IMR-90 (cell line): ENCODE measurements at regions not wholly inside any gene's neighbourhood (a gene's known extent, or its start where the extent isn't known, plus 50 kb on each side); places are given as distances from the start of the nearest gene placed in this dataset.

Experiments used
- ATAC-seq: fragments of 200-7000 bp; cut with Tn5 transposase; 2 replicates; pipeline ENCODE4 v1.9.1; 2020; ENCODE audit warnings: low read depth, mild to moderate bottlenecking, moderate library complexity
- BruUV-seq: library from RNA; stranded (reverse); fragments of 400-500 nt; replicated peaks from 2 replicates; lab custom pipeline; 2021; lab: Mats Ljungman, UMichigan
- CTCF ChIA-PET: fragments of 300-600 bp; formaldehyde crosslinking; extraction: SDS; loops from one replicate; lab custom pipeline; 2021; ENCODE audit warnings: antibody characterized with exemption; lab: Yijun Ruan, JAX
- POLR2A ChIA-PET: fragments of 300-600 bp; sonication (Branson Sonifier 250); formaldehyde crosslinking; loops from one replicate; lab custom pipeline; 2022; ENCODE audit warnings: antibody characterized with exemption; ENCODE audit not compliant: unreplicated experiment; lab: Charles Lee
- DNase-seq: peaks from one replicate; pipeline ENCODE4 v3.0.0; 2013
- H2AFZ ChIP-seq: replicated peaks from 2 replicates; pipeline ENCODE3; 2013; ENCODE audit warnings: low read length, mild to moderate bottlenecking; ENCODE audit not compliant: poor library complexity
- H2AK5ac ChIP-seq: 2 replicates; pipeline ENCODE4 v1.6.1; 2013; ENCODE audit warnings: low read depth, low read length, inconsistent platforms
- H2AK9ac ChIP-seq: replicated peaks from 2 replicates; pipeline ENCODE3; 2013; ENCODE audit warnings: mild to moderate bottlenecking, low read depth, low read length, moderate library complexity; ENCODE audit not compliant: poor library complexity
- H2BK120ac ChIP-seq: 2 replicates; pipeline ENCODE4 v1.6.1; 2013; ENCODE audit warnings: low read depth, low read length, inconsistent platforms
- H2BK15ac ChIP-seq: 3 replicates; pipeline ENCODE4 v1.6.1; 2013; ENCODE audit warnings: low read depth, low read length, inconsistent platforms
- H2BK20ac ChIP-seq: 2 replicates; pipeline ENCODE4 v1.6.1; 2013; ENCODE audit warnings: low read depth, mild to moderate bottlenecking, inconsistent platforms, low read length, moderate library complexity
- H2BK5ac ChIP-seq: 2 replicates; pipeline ENCODE4 v1.6.1; 2013; ENCODE audit warnings: mild to moderate bottlenecking, low read depth, low read length, inconsistent platforms; ENCODE audit not compliant: poor library complexity, severe bottlenecking
- H3K14ac ChIP-seq: replicated peaks from 2 replicates; pipeline ENCODE4 v1.6.1; 2013; ENCODE audit warnings: low read depth, low read length, inconsistent platforms
- H3K18ac ChIP-seq: 2 replicates; pipeline ENCODE4 v1.6.1; 2013; ENCODE audit warnings: low read depth, low read length, control low read depth
- H3K23ac ChIP-seq: 2 replicates; pipeline ENCODE4 v1.6.1; 2013; ENCODE audit warnings: low read depth, low read length, inconsistent platforms
- H3K27ac ChIP-seq: 2 replicates; pipeline ENCODE4 v1.5.1; 2013; ENCODE audit warnings: mild to moderate bottlenecking, control low read depth, low read length; ENCODE audit not compliant: insufficient read depth
- H3K27me3 ChIP-seq: 2 replicates; pipeline ENCODE4 v1.6.1; 2013; ENCODE audit warnings: low read length; ENCODE audit not compliant: control insufficient read depth, insufficient read depth
- H3K36me3 ChIP-seq: 2 replicates; pipeline ENCODE4 v1.6.1; 2013; ENCODE audit warnings: low read length, mixed read lengths; ENCODE audit not compliant: control insufficient read depth, insufficient read depth
- H3K4ac ChIP-seq: 2 replicates; pipeline ENCODE4 v1.6.1; 2013; ENCODE audit warnings: low read depth, low read length, inconsistent platforms
- H3K4me1 ChIP-seq: 2 replicates; pipeline ENCODE4 v1.6.1; 2013; ENCODE audit warnings: low read length, mixed read lengths; ENCODE audit not compliant: control insufficient read depth, insufficient read depth
- H3K4me2 ChIP-seq: 2 replicates; pipeline ENCODE4 v1.6.1; 2013; ENCODE audit warnings: low read depth, mild to moderate bottlenecking, control low read depth, low read length, moderate library complexity
- H3K4me3 ChIP-seq: 2 replicates; pipeline ENCODE4 v1.5.1; 2013; ENCODE audit warnings: low read depth, mild to moderate bottlenecking, control low read depth, low read length, moderate library complexity; ENCODE audit not compliant: insufficient read depth
- H3K56ac ChIP-seq: 2 replicates; pipeline ENCODE4 v1.6.1; 2013; ENCODE audit warnings: low read length, inconsistent platforms; ENCODE audit not compliant: insufficient read depth; ENCODE audit errors: extremely low read depth
- H3K79me1 ChIP-seq, 2 experiments: 2 replicates each; pipeline ENCODE4 v1.6.1; 2013; ENCODE audit warnings: low read length in 2 of 2, inconsistent platforms in 1 of 2, low read depth in 1 of 2
- H3K9ac ChIP-seq: 2 replicates; pipeline ENCODE4 v1.6.1; 2013; ENCODE audit warnings: low read depth, low read length, control low read depth
- H3K9me1 ChIP-seq: 2 replicates; pipeline ENCODE4 v1.6.1; 2013; ENCODE audit warnings: low read length, inconsistent platforms; ENCODE audit not compliant: insufficient read depth
- H3K9me3 ChIP-seq: 2 replicates; pipeline ENCODE4 v1.6.1; 2013; ENCODE audit warnings: low read length; ENCODE audit not compliant: control insufficient read depth, insufficient read depth
- H4K20me1 ChIP-seq: 2 replicates; pipeline ENCODE4 v1.6.1; 2013; ENCODE audit warnings: low read length, inconsistent platforms; ENCODE audit not compliant: insufficient read depth
- H4K5ac ChIP-seq: 2 replicates; pipeline ENCODE4 v1.6.1; 2013; ENCODE audit warnings: mild to moderate bottlenecking, low read depth, low read length, control low read depth
- H4K8ac ChIP-seq, 2 experiments: 2 replicates each; pipeline ENCODE4 v1.6.1; 2013; ENCODE audit warnings: low read depth in 2 of 2, low read length in 2 of 2, control low read depth in 1 of 2, inconsistent platforms in 1 of 2
- H4K91ac ChIP-seq: 2 replicates; pipeline ENCODE4 v1.6.1; 2013; ENCODE audit warnings: low read depth, low read length, inconsistent platforms; ENCODE audit not compliant: insufficient read depth
- BHLHE40 ChIP-seq: fragments of 150-350 bp; IDR thresholded peaks from 2 replicates; pipeline ENCODE4 v1.6.1; 2016; ENCODE audit warnings: mild to moderate bottlenecking, low read depth, low read length
- CEBPB ChIP-seq: IDR thresholded peaks from 2 replicates; pipeline ENCODE4 v1.6.1; 2012; ENCODE audit warnings: low read depth, low read length, improper control_type of control experiment
- CHD1 ChIP-seq: IDR thresholded peaks from 2 replicates; pipeline ENCODE4 v1.6.1; 2012; ENCODE audit warnings: low read depth, low read length, improper control_type of control experiment
- CTCF ChIP-seq: conservative IDR thresholded peaks from 2 replicates; pipeline ENCODE4 v1.5.1; 2012; ENCODE audit warnings: mild to moderate bottlenecking, low read depth, low read length, improper control_type of control experiment
- ELK1 ChIP-seq: fragments of 150-350 bp; IDR thresholded peaks from 2 replicates; pipeline ENCODE4 v1.6.1; 2016; ENCODE audit warnings: low read depth, mild to moderate bottlenecking, low read length, moderate library complexity, borderline replicate concordance
- FOS ChIP-seq: fragments of 150-350 bp; IDR thresholded peaks from 2 replicates; pipeline ENCODE4 v1.6.1; 2016; ENCODE audit warnings: low read depth, low read length
- MAFK ChIP-seq: IDR thresholded peaks from 2 replicates; pipeline ENCODE4 v1.6.1; 2012; ENCODE audit warnings: low read depth, low read length, improper control_type of control experiment
- MAZ ChIP-seq: IDR thresholded peaks from 2 replicates; pipeline ENCODE4 v1.6.1; 2012; ENCODE audit warnings: low read depth, mild to moderate bottlenecking, low read length, improper control_type of control experiment, moderate library complexity, borderline replicate concordance
- MXI1 ChIP-seq: IDR thresholded peaks from 2 replicates; pipeline ENCODE4 v1.6.1; 2012; ENCODE audit warnings: low read depth, mild to moderate bottlenecking, low read length, moderate library complexity, borderline replicate concordance
- NFE2L2 ChIP-seq: fragments of 150-350 bp; IDR thresholded peaks from 2 replicates; pipeline ENCODE4 v1.6.1; 2016; ENCODE audit warnings: low read depth, mild to moderate bottlenecking, low read length
- POLR2A ChIP-seq: IDR thresholded peaks from 2 replicates; pipeline ENCODE4 v1.6.1; 2012; ENCODE audit warnings: mild to moderate bottlenecking, low read depth, low read length
- RAD21 ChIP-seq: IDR thresholded peaks from 2 replicates; pipeline ENCODE4 v1.6.1; 2012; ENCODE audit warnings: low read length, improper control_type of control experiment
- RCOR1 ChIP-seq: IDR thresholded peaks from 2 replicates; pipeline ENCODE4 v1.6.1; 2012; ENCODE audit warnings: mild to moderate bottlenecking, low read length, improper control_type of control experiment; ENCODE audit not compliant: insufficient replicate concordance
- RFX5 ChIP-seq: IDR thresholded peaks from 2 replicates; pipeline ENCODE4 v1.8.0; 2012; ENCODE audit warnings: low read depth, mild to moderate bottlenecking, low read length, moderate library complexity
- SMC3 ChIP-seq: fragments of 150-350 bp; IDR thresholded peaks from 2 replicates; pipeline ENCODE4 v1.6.1; 2016; ENCODE audit warnings: low read depth, mild to moderate bottlenecking, antibody characterized with exemption, low read length, moderate library complexity
- USF2 ChIP-seq: fragments of 150-350 bp; IDR thresholded peaks from 2 replicates; pipeline ENCODE4 v1.6.1; 2017; ENCODE audit warnings: mild to moderate bottlenecking, antibody characterized with exemption, low read length, low read depth
- WGBS, 2 experiments: methylation state at CpG; one replicate each; pipeline versions ENCODE4 v1.1.5 to v1.1.7; 2013; ENCODE audit warnings: missing lambda C conversion rate in 2 of 2; ENCODE audit not compliant: insufficient read length in 1 of 2; ENCODE audit errors: extremely low coverage in 2 of 2; 5-methylcytosine and 5-hydroxymethylcytosine counted together
- dilution Hi-C: fragments of 300-500 bp; cut with HindIII; formaldehyde crosslinking; loops from one replicate; pipeline ENCODE4 v1.14.3; 2018; ENCODE audit warnings: low sequenced_read_pairs; ENCODE audit not compliant: unreplicated experiment
- in situ Hi-C: fragments of 300-500 bp; cut with MboI; formaldehyde crosslinking; loops from 3 replicates; pipeline ENCODE4 v1.14.3; 2019; ENCODE audit warnings: low sequenced_read_pairs, inconsistent platforms, mixed read lengths
- intact Hi-C: fragments of 100-400 bp; cut with micrococcal nuclease; formaldehyde crosslinking; loops from 2 replicates; pipeline ENCODE4 v1.10.0; 2022

GRCh38 chr21:35568643-35569042, 491.7 kb downstream of the SETD4 start:
- H2BK15ac ChIP-seq, result no peak overlapping the region
- no peak overlapping the region for H3K4me3 ChIP-seq
- no peaks in the 10 kb centered on the region; the same call in 1 of the 2 replicates for H3K9me3 ChIP-seq
- no TSS peak for BruUV-seq
- dilution Hi-C loops (no loop called here), in situ Hi-C loops (no loop called here), intact Hi-C loops (no loop called here)
- H2BK5ac ChIP-seq, result no peak overlapping the region
- ATAC-seq (no peak), DNase-seq (no peak)
- H2BK20ac ChIP-seq, result no peak overlapping the region
- H3K4me1 ChIP-seq, result peaks cover 14% of the 10 kb centered on the region
- ChIA-PET CTCF (no interaction called here), POLR2A (no interaction called here)
- H3K9ac ChIP-seq, result no peak overlapping the region
- no peak overlapping the region for H3K27ac ChIP-seq
- H3K14ac ChIP-seq, result no peak overlapping the region
- no peak overlapping the region for H4K8ac ChIP-seq
- H3K79me1 ChIP-seq, result no peaks in the 10 kb centered on the region
- no peak overlapping the region for H2AK9ac ChIP-seq
- TF ChIP-seq NFE2L2 (no peak), CTCF (no peak), USF2 (no peak), RAD21 (no peak), MXI1 (no peak), MAFK (no peak), POLR2A (no peak), RCOR1 (no peak), BHLHE40 (no peak), CEBPB (no peak), RFX5 (no peak), MAZ (no peak), FOS (no peak), SMC3 (no peak), ELK1 (no peak), CHD1 (no peak)
- no peaks in the 10 kb centered on the region for H3K27me3 ChIP-seq
- no peak overlapping the region for H3K56ac ChIP-seq
- no peak overlapping the region for H2AFZ ChIP-seq
- H3K4me2 ChIP-seq, result no peak overlapping the region
- H3K4ac ChIP-seq, result no peak overlapping the region
- H3K9me1 ChIP-seq, result peaks cover 19% of the 10 kb centered on the region
- H3K23ac ChIP-seq, result no peak overlapping the region
- H4K20me1 ChIP-seq, result no peaks in the 10 kb centered on the region
- WGBS, 2 experiments, result no CpG with 5 or more reads among the region's 5 CpGs
- no peak overlapping the region for H4K5ac ChIP-seq
- no peak overlapping the region for H3K18ac ChIP-seq
- H3K36me3 ChIP-seq, result no peaks in the 10 kb centered on the region
- H2AK5ac ChIP-seq, result no peak overlapping the region
- H2BK120ac ChIP-seq, result no peak overlapping the region
- no peak overlapping the region for H4K91ac ChIP-seq
